GM18907 (cell line): ENCODE measurements at regions not wholly inside any gene's neighbourhood (a gene's known extent, or its start where the extent isn't known, plus 50 kb on each side); places are given as distances from the start of the nearest gene placed in this dataset.
A peak's percentile ranks its signal among the peaks of the same experiment; 100 is the strongest.

Source experiments
- ATAC-seq: cut with Tn5 transposase; IDR thresholded peaks from one replicate; pipeline ENCODE4 v1.9.1; 2021; ENCODE audit warnings: mild to moderate bottlenecking, moderate library complexity; ENCODE audit not compliant: unreplicated experiment

GRCh38 chr6:123747515-123747914 is 56.1 kb upstream of the NKAIN2 start:
- no peak for ATAC-seq

GRCh38 chr6:123745895-123746294 is 57.8 kb upstream of the NKAIN2 start:
- ATAC-seq, result no peak

GRCh38 chr6:123744840-123745239 is 58.8 kb upstream of the NKAIN2 start:
- no peak for ATAC-seq

- no peak for ATAC-seq
Measured at GRCh38 chr6:123742626-123743025, 61.0 kb upstream of the NKAIN2 start.

GRCh38 chr6:123733180-123733579 is 70.5 kb upstream of the NKAIN2 start:
- ATAC-seq, result no peak

- ATAC-seq, result no peak
Measured at GRCh38 chr6:123716506-123716905, 79.8 kb upstream of the TRDN start.

GRCh38 chr6:123715006-123715863 is 78.5 kb upstream of the TRDN start:
- peak; percentile 72 for ATAC-seq

GRCh38 chr6:123712831-123713230 is 76.1 kb upstream of the TRDN start:
- no peak for ATAC-seq

GRCh38 chr6:123702943-123703342 is 66.2 kb upstream of the TRDN start:
- ATAC-seq, result no peak

GRCh38 chr6:123687864-123688263 is 51.1 kb upstream of the TRDN start:
- ATAC-seq, result peak; percentile 67
